ENCODE measurements at regions not wholly inside any gene's neighbourhood (a gene's known extent, or its start where the extent isn't known, plus 50 kb on each side); places are given as distances from the start of the nearest gene placed in this dataset.
"Not testable (repeated sequence)": the region's sequence is repeated elsewhere in the genome, so short reads cannot be mapped to it uniquely, and the experiment has no call there.

GRCh38 chr5:88058625-88059024 is 210.0 kb downstream of the TMEM161B start:
- H3K4me3 ChIP-seq (ENCODE audit: control insufficient read depth in 1 of 7, extremely low read depth in 1 of 7, insufficient read depth in 4 of 7, low read depth in 2 of 7, low read length in 6 of 7) = no peak overlapping the region
- DNase-seq = no peak
- ChIA-PET POLR2A (no interaction called here), CTCF (no interaction called here)
- no peaks in the 10 kb centered on the region for H3K4me1 ChIP-seq (ENCODE audit: control extremely low read depth in 1 of 4, control insufficient read depth in 4 of 4, insufficient read depth in 4 of 4, low read length in 3 of 4)
- H3K9me3 ChIP-seq (ENCODE audit: control extremely low read depth in 1 of 5, control insufficient read depth in 4 of 5, insufficient read depth in 2 of 5, low read depth in 1 of 5, low read length in 4 of 5) = peaks cover 0 to 7% (median 0%) of the 10 kb centered on the region in 5 experiments
- WGBS (ENCODE audit: insufficient coverage) = no CpG with 5 or more reads among the region's 1 CpG
- H3K36me3 ChIP-seq (ENCODE audit: control insufficient read depth in 4 of 4, insufficient read depth in 4 of 4, low read length in 3 of 4) = no peaks in the 10 kb centered on the region
- no peak overlapping the region for H3K27ac ChIP-seq (ENCODE audit: insufficient read depth in 1 of 2, low read depth in 1 of 2, low read length in 2 of 2, poor library complexity in 1 of 2, severe bottlenecking in 2 of 2)
- H3K27me3 ChIP-seq (replicated peaks in 2 of 5; ENCODE audit: control insufficient read depth in 4 of 5, insufficient read depth in 5 of 5, low read length in 4 of 5) = no peaks in the 10 kb centered on the region

DNA sequence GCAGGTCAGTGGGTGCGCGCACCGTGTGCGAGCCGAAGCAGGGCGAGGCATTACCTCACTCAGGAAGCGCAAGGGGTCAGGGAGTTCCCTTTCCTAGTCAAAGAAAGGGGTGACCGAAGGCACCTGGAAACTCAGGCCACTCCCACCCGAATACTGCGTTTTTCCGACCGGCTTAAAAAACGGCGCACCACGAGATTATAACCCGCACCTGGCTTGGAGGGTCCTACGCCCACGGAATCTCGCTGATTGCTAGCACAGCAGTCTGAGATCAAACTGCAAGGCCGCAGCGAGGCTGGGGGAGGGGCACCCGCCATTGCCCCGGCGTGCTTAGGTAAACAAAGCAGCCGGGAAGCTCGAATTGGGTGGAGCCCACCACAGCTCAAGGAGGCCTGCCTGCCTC is 216.2 kb downstream of the TMEM161B start:
- H3K27ac ChIP-seq (ENCODE audit: insufficient read depth in 1 of 2, low read depth in 1 of 2, low read length in 2 of 2, poor library complexity in 1 of 2, severe bottlenecking in 2 of 2); DNase-seq; H3K9me3 ChIP-seq (ENCODE audit: control extremely low read depth in 1 of 5, control insufficient read depth in 4 of 5, insufficient read depth in 2 of 5, low read depth in 1 of 5, low read length in 4 of 5); H3K4me3 ChIP-seq (ENCODE audit: control insufficient read depth in 1 of 7, extremely low read depth in 1 of 7, insufficient read depth in 4 of 7, low read depth in 2 of 7, low read length in 6 of 7); H3K27me3 ChIP-seq (replicated peaks in 2 of 5; ENCODE audit: control insufficient read depth in 4 of 5, insufficient read depth in 5 of 5, low read length in 4 of 5); POLR2A ChIA-PET; H3K36me3 ChIP-seq (ENCODE audit: control insufficient read depth in 4 of 4, insufficient read depth in 4 of 4, low read length in 3 of 4); CTCF ChIA-PET; H3K4me1 ChIP-seq (ENCODE audit: control extremely low read depth in 1 of 4, control insufficient read depth in 4 of 4, insufficient read depth in 4 of 4, low read length in 3 of 4): not testable (repeated sequence)
- 88% methylated on average over 15 of the region's 26 CpGs for WGBS (ENCODE audit: insufficient coverage)

- DNase-seq = no peak
- no peaks in the 10 kb centered on the region for H3K4me1 ChIP-seq (ENCODE audit: control extremely low read depth in 1 of 4, control insufficient read depth in 4 of 4, insufficient read depth in 4 of 4, low read length in 3 of 4)
- no peaks in the 10 kb centered on the region for H3K9me3 ChIP-seq (ENCODE audit: control extremely low read depth in 1 of 5, control insufficient read depth in 4 of 5, insufficient read depth in 2 of 5, low read depth in 1 of 5, low read length in 4 of 5)
- ChIA-PET POLR2A (no interaction called here), CTCF (no interaction called here)
- no peak overlapping the region for H3K27ac ChIP-seq (ENCODE audit: insufficient read depth in 1 of 2, low read depth in 1 of 2, low read length in 2 of 2, poor library complexity in 1 of 2, severe bottlenecking in 2 of 2)
- H3K4me3 ChIP-seq (ENCODE audit: control insufficient read depth in 1 of 7, extremely low read depth in 1 of 7, insufficient read depth in 4 of 7, low read depth in 2 of 7, low read length in 6 of 7) = no peak overlapping the region
- H3K36me3 ChIP-seq (ENCODE audit: control insufficient read depth in 4 of 4, insufficient read depth in 4 of 4, low read length in 3 of 4) = no peaks in the 10 kb centered on the region
- no peaks in the 10 kb centered on the region for H3K27me3 ChIP-seq (replicated peaks in 2 of 5; ENCODE audit: control insufficient read depth in 4 of 5, insufficient read depth in 5 of 5, low read length in 4 of 5)
- WGBS (ENCODE audit: insufficient coverage) = no CpG with 5 or more reads among the region's 2 CpGs
Measured at GRCh38 chr5:88051148-88051547, 217.5 kb downstream of the TMEM161B start.

DNA sequence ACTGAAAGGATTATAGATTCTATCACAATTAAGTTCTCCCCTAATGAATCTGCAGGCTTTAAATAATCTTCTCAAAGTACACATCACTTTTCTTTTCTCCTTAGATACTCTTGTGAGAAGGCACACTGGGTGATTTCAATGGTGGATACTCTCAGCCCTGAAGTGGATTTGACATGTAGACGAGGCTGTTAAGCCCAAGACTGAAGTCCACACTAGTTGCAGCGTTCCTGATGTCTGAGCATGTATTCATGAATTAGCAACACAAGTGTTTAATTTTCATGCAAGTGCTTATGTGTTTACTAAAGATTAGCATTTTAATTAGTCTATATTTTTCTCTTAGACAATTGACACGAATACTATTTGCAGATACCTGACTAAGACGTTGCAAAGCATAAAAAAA is 218.9 kb downstream of the TMEM161B start:
- ChIA-PET POLR2A (no interaction called here), CTCF (no interaction called here)
- 43% methylated on average over 1 of the region's 4 CpGs for WGBS (ENCODE audit: insufficient coverage)
- Histone ChIP-seq H3K4me1 (ENCODE audit: control extremely low read depth in 1 of 4, control insufficient read depth in 4 of 4, insufficient read depth in 4 of 4, low read length in 3 of 4) (no peaks in the 10 kb centered on the region), H3K27me3 (replicated peaks in 2 of 5; ENCODE audit: control insufficient read depth in 4 of 5, insufficient read depth in 5 of 5, low read length in 4 of 5) (no peaks in the 10 kb centered on the region), H3K9me3 (ENCODE audit: control extremely low read depth in 1 of 5, control insufficient read depth in 4 of 5, insufficient read depth in 2 of 5, low read depth in 1 of 5, low read length in 4 of 5) (no peaks in the 10 kb centered on the region), H3K4me3 (ENCODE audit: control insufficient read depth in 1 of 7, extremely low read depth in 1 of 7, insufficient read depth in 4 of 7, low read depth in 2 of 7, low read length in 6 of 7) (no peak overlapping the region), H3K36me3 (ENCODE audit: control insufficient read depth in 4 of 4, insufficient read depth in 4 of 4, low read length in 3 of 4) (no peaks in the 10 kb centered on the region), H3K27ac (ENCODE audit: insufficient read depth in 1 of 2, low read depth in 1 of 2, low read length in 2 of 2, poor library complexity in 1 of 2, severe bottlenecking in 2 of 2) (no peak overlapping the region)
- no peak for DNase-seq

DNA sequence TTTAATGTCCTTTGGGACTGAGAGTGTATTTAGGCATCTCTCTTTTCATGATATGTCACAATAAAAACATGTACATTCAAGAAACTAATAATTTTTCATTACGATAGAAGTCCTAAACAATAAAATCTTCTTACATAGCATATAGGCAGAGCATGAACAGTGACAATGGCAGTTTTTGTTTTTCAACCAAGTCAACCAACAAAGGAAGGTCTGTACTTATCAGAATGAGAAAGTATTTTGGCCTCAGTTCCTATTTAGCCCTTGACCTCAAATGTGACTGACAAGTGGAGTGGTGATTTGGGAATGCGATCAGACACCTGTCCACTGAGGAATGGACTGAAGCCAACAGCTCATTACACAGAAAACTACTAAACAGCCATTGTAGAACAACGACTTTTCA is 219.5 kb downstream of the TMEM161B start:
- Histone ChIP-seq H3K27me3 (replicated peaks in 2 of 5; ENCODE audit: control insufficient read depth in 4 of 5, insufficient read depth in 5 of 5, low read length in 4 of 5) (no peaks in the 10 kb centered on the region), H3K4me3 (ENCODE audit: control insufficient read depth in 1 of 7, extremely low read depth in 1 of 7, insufficient read depth in 4 of 7, low read depth in 2 of 7, low read length in 6 of 7) (no peak overlapping the region), H3K9me3 (ENCODE audit: control extremely low read depth in 1 of 5, control insufficient read depth in 4 of 5, insufficient read depth in 2 of 5, low read depth in 1 of 5, low read length in 4 of 5) (no peaks in the 10 kb centered on the region), H3K4me1 (ENCODE audit: control extremely low read depth in 1 of 4, control insufficient read depth in 4 of 4, insufficient read depth in 4 of 4, low read length in 3 of 4) (no peaks in the 10 kb centered on the region), H3K36me3 (ENCODE audit: control insufficient read depth in 4 of 4, insufficient read depth in 4 of 4, low read length in 3 of 4) (no peaks in the 10 kb centered on the region), H3K27ac (ENCODE audit: insufficient read depth in 1 of 2, low read depth in 1 of 2, low read length in 2 of 2, poor library complexity in 1 of 2, severe bottlenecking in 2 of 2) (no peak overlapping the region)
- WGBS (ENCODE audit: insufficient coverage) = 67% methylated on average over 1 of the region's 3 CpGs
- ChIA-PET CTCF (no interaction called here), POLR2A (no interaction called here)
- DNase-seq = no peak

GRCh38 chr5:88045931-88046461 is 222.6 kb downstream of the TMEM161B start:
- no peaks in the 10 kb centered on the region for H3K4me1 ChIP-seq (ENCODE audit: control extremely low read depth in 1 of 4, control insufficient read depth in 4 of 4, insufficient read depth in 4 of 4, low read length in 3 of 4)
- ChIA-PET CTCF (no interaction called here), POLR2A (no interaction called here)
- H3K4me3 ChIP-seq (ENCODE audit: control insufficient read depth in 1 of 7, extremely low read depth in 1 of 7, insufficient read depth in 4 of 7, low read depth in 2 of 7, low read length in 6 of 7) = no peak overlapping the region
- H3K27me3 ChIP-seq (replicated peaks in 2 of 5; ENCODE audit: control insufficient read depth in 4 of 5, insufficient read depth in 5 of 5, low read length in 4 of 5) = no peaks in the 10 kb centered on the region
- 100% methylated on average over 1 of the region's 4 CpGs for WGBS (ENCODE audit: insufficient coverage)
- H3K36me3 ChIP-seq (ENCODE audit: control insufficient read depth in 4 of 4, insufficient read depth in 4 of 4, low read length in 3 of 4) = no peaks in the 10 kb centered on the region
- H3K27ac ChIP-seq (ENCODE audit: insufficient read depth in 1 of 2, low read depth in 1 of 2, low read length in 2 of 2, poor library complexity in 1 of 2, severe bottlenecking in 2 of 2) = no peak overlapping the region
- no peaks in the 10 kb centered on the region for H3K9me3 ChIP-seq (ENCODE audit: control extremely low read depth in 1 of 5, control insufficient read depth in 4 of 5, insufficient read depth in 2 of 5, low read depth in 1 of 5, low read length in 4 of 5)
- DNase-seq = no peak

- no peak overlapping the region for H3K4me3 ChIP-seq (ENCODE audit: control insufficient read depth in 1 of 7, extremely low read depth in 1 of 7, insufficient read depth in 4 of 7, low read depth in 2 of 7, low read length in 6 of 7)
- CTCF ChIA-PET = no interaction called here
- no peak overlapping the region for H3K27ac ChIP-seq (ENCODE audit: insufficient read depth in 1 of 2, low read depth in 1 of 2, low read length in 2 of 2, poor library complexity in 1 of 2, severe bottlenecking in 2 of 2)
- no CpG with 5 or more reads among the region's 1 CpG for WGBS (ENCODE audit: insufficient coverage)
- POLR2A ChIA-PET = no interaction called here
- DNase-seq = no peak
- no peaks in the 10 kb centered on the region for H3K4me1 ChIP-seq (ENCODE audit: control extremely low read depth in 1 of 4, control insufficient read depth in 4 of 4, insufficient read depth in 4 of 4, low read length in 3 of 4)
- no peaks in the 10 kb centered on the region for H3K36me3 ChIP-seq (ENCODE audit: control insufficient read depth in 4 of 4, insufficient read depth in 4 of 4, low read length in 3 of 4)
- H3K27me3 ChIP-seq (replicated peaks in 2 of 5; ENCODE audit: control insufficient read depth in 4 of 5, insufficient read depth in 5 of 5, low read length in 4 of 5) = no peaks in the 10 kb centered on the region
- H3K9me3 ChIP-seq (ENCODE audit: control extremely low read depth in 1 of 5, control insufficient read depth in 4 of 5, insufficient read depth in 2 of 5, low read depth in 1 of 5, low read length in 4 of 5) = no peaks in the 10 kb centered on the region
Measured at GRCh38 chr5:88045165-88045564, 223.5 kb downstream of the TMEM161B start.

Measured in common myeloid progenitor, CD34-positive (primary cell).